Activated gamma-delta T cell (primary cell): ENCODE measurements at regions not wholly inside any gene's neighbourhood (a gene's known extent, or its start where the extent isn't known, plus 50 kb on each side); places are given as distances from the start of the nearest gene placed in this dataset.
"Not testable (repeated sequence)": the region's sequence is repeated elsewhere in the genome, so short reads cannot be mapped to it uniquely, and the experiment has no call there.

ENCODE experiments used
- DNase-seq: peaks from one replicate; lab custom pipeline; 2025; lab: John Stamatoyannopoulos, UW

DNA sequence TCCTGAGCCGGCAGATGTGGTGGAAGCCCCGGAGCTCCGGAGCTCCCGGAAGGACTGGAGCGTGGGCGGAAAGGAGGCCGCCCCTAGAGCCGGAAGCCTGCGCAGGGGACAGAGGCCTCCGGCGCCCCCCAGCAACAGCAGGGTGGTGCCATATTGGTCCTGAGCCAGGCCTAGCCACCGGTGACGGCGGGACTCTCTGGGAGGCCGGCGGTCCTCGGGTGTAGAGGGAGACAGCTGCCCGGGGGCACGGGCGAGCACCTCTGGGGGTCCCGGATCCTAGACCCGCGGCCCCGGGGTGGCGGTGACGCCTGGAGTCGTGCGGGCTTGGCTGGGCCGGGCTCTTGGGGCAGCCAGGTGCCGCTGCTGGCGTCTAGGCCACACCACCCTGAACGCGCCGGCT is 1472.2 kb downstream of the FOXD4L5 start:
- DNase-seq, result not testable (repeated sequence)

GRCh38 chr9:63804205-63804604 is 1480.8 kb downstream of the FOXD4L5 start:
- DNase-seq, result not testable (repeated sequence)

GRCh38 chr9:63794081-63794685 is 1490.8 kb downstream of the FOXD4L5 start:
- not testable (repeated sequence) for DNase-seq

DNA sequence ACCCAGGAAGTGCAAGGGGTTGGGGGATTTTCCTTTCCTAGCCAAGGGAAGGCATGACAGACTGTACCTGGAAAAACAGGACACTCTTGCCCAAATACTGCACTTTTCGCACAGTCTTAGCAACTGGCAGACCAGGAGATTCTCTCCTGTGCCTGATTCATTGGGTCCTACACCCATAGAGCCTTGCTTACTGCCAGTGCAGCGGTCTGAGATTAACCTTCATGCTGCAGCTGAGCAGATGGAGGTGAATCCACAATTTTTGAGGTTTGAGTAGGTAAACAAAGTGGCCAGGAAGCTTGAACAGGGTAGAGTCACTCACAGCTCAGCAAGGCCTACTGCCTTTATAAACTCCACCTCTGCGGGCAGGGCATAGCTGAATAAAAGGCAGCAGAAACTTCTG is 1497.6 kb downstream of the FOXD4L5 start:
- DNase-seq, result not testable (repeated sequence)

DNA sequence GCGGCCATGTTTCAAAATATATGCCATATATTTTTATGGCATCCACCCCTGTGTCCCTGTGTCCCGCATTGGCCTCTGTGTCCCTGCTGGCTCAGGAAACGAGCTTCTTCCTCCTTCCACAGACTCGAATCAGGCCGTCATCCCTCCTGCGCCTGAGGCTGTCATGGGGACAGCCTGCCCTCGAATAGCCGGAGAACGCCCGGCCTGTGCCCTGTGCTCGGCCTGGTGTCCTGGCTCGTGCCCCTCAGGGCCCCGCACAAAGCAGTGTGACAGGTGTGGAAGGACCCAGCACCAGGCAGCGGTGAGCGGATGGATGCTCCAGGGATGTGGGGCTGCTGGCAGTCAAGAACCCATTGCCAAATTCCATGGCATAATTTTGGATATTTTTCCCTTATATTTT is 1500.0 kb downstream of the FOXD4L5 start:
- DNase-seq, result not testable (repeated sequence)

DNA sequence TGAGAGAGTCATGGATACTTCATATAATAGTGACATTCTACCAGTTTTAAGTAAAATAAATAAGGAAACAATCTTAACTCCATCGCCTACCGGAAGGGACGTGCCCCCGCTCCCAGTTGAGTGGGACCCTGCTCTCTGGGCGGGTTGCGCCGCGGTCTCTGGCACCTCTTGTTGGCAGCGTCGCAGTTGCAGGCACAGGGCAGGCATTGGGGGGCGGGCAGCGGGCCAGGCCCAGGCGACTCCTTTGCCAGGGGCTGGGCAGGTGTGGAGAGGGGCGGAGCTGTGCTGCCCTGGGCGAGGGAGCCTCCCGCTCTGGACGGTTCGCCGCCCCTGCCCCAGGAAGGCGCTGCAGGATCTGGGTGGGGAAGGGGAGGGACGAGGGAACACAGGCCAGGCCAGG is 1500.6 kb downstream of the FOXD4L5 start:
- DNase-seq, result not testable (repeated sequence)

- not testable (repeated sequence) for DNase-seq
Observed at GRCh38 chr9:63781817-63782439, 1503.1 kb downstream of the FOXD4L5 start.

- DNase-seq, result not testable (repeated sequence)
Observed at GRCh38 chr9:63781390-63781789, 1503.6 kb downstream of the FOXD4L5 start.

DNA sequence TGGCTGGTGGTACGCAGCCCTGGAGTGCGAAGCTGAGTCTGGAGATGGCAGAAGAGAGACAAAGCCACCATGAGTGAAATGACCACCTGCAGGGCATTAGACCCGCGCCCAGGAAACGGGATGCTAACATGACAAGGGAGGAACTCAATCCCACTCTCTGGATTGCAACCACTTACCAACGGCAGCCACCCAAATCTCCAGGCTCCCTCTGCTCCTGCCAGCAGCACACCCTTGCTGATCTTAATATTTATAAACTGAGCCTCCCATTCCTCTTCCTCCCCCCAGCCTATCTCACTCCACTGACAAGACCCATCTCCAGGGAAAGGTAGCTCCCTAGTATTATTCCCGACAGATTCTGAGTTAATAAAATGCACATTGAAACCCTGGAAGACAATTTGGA is 1508.8 kb downstream of the FOXD4L5 start:
- not testable (repeated sequence) for DNase-seq

DNA sequence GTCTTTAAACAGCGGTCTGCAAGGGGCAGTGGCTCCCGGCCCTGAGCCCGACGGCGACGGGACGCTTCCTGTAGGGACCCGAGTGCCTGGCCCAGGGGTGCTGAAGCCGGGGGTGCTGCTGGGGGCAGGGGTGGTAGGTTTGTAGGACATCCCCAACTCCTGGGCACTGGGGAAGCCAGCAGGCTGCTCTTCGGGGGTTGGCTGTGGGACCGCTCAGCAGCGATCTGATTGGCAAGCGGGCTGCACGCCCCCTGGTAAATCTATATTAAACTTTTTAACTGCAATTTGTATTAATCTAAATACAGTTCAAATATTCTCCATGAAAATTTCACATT is 1510.0 kb downstream of the FOXD4L5 start:
- not testable (repeated sequence) for DNase-seq

GRCh38 chr9:63774369-63775091 is 1510.5 kb downstream of the FOXD4L5 start:
- not testable (repeated sequence) for DNase-seq

DNA sequence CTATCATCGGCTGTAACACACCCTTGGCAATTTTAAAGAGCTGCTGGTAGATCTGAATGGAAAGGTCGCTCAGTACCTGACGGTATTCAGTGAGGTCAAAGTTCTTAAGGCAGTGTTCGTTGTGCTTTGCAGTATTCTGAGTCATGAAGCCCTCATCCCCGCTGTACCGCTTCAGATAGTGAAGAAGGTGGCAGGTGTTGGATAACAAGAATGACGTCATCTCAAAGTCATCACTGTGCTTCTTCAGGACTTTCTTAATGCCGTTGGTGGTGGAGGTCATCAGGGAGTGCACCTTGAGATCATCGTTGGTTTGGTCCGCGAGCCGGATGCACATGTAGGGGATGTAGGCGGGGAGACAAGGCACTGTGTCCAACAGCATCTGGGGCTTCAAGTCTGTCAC is 1522.8 kb downstream of the FOXD4L5 start:
- DNase-seq, result not testable (repeated sequence)

DNA sequence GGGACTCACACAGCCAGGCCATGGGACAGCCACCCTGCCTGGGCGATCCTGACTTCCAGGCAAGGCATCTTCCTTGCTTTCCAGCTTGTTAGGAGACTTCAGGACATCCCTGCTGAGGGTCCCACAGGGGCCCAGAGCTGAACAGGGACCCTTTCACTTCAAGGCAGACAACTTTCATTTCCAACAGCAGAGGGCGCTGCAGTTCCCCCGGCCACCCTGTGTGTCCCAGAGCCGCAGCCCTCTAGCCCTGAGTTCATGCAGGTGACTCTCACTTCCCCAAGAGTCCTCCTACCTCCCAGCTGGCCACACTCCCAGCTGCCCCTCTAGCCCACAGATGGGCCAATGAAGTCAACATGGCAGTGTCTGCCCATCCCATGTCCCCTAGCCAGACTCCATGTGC is 1556.0 kb downstream of the FOXD4L5 start:
- not testable (repeated sequence) for DNase-seq

DNA sequence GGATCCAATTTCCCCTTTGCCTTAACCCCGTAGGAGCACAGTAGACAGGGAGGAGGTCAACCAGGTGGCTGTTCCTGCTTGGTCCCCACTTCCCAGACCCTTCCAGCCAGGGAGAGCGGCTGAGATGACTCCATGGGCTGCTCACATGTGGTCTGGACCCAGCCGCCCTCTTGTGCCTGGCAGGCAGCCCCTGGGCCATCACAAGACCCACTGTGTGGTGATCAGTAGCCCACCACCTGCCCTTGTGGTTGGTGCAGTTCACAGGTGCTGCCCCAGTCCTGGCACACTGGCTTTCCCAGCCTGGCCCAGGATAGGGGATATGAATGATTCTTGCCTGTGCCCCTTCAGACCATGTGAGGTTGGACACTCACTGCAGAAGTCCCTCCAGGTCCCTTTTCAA is 1556.7 kb downstream of the FOXD4L5 start:
- DNase-seq, result no peak

GRCh38 chr9:63708285-63708684 is 1576.7 kb downstream of the FOXD4L5 start:
- not testable (repeated sequence) for DNase-seq

DNA sequence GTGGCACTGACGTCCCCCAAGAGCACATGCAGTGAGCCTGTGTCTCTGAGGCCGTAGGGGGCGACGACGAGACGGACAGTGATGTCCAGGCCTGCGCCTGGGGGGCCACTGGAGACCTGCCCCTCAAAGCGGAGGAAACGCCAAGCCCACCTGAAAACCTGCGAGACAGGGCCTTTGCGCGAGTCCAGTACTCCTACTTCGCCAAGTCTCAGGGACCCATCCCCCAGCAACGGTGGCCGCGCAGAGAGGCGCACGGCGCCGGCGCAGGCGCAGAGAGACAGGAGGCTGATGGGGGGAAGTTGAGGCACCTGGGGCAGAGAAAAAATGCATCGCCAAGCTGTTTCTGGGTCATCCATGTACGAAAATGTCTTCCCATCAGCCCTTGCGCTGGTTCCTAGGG is 1580.6 kb downstream of the FOXD4L5 start:
- peak; percentile 5 for DNase-seq

DNA sequence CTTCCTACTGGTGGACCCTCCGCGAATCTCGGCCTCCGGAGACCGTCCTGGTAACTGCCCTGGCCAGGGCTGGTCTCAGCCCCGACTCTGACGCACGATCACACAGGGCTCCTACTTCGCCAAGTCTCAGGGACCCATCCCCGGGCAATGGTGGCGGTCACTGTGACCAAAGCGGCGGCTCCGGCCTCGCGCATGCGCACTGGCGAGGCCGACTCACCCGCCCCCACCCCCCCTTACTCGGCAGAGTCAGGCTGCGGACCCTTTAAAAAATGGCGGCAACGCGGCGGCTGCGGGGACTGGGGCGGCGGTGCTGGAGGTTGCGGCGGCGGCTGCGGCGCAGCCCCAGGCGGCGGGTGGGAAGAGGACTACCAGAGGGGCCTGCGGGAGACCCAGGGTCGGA is 1581.3 kb downstream of the FOXD4L5 start:
- DNase-seq, result peak; percentile 3

- not testable (repeated sequence) for DNase-seq
Observed at GRCh38 chr9:63703138-63703665, 1581.8 kb downstream of the FOXD4L5 start.
